ENCODE measurements at regions not wholly inside any gene's neighbourhood (a gene's known extent, or its start where the extent isn't known, plus 50 kb on each side); places are given as distances from the start of the nearest gene placed in this dataset.

GRCh38 chr7:24069751-24070150 is 214.2 kb upstream of the NPY start:
- H3K9me3 ChIP-seq (replicated peaks in 1 of 2; ENCODE audit: control insufficient read depth in 1 of 2, insufficient read depth in 1 of 2, low read length in 2 of 2): peaks cover 0 to 9% of the 10 kb centered on the region in 2 donors
- H3K4me3 ChIP-seq (replicated peaks in 1 of 3; ENCODE audit: low read depth in 2 of 3, low read length in 3 of 3): no peak overlapping the region
- no peak overlapping the region for H3K27ac Mint-ChIP-seq
- no peak overlapping the region for H3K9ac ChIP-seq (ENCODE audit: insufficient read depth, low read length, poor library complexity, severe bottlenecking)
- H3K27me3 ChIP-seq (ENCODE audit: control insufficient read depth in 2 of 2, insufficient read depth in 2 of 2, low read length in 2 of 2): no peaks in the 10 kb centered on the region
- H3K27ac ChIP-seq (ENCODE audit: low read depth in 1 of 2, low read length in 2 of 2): no peak overlapping the region
- no peak overlapping the region for H3K4me2 ChIP-seq (replicated peaks; ENCODE audit: extremely low read depth, low read length, poor library complexity, severe bottlenecking)
- intact Hi-C loops (cut with micrococcal nuclease): no loop called here
- peaks cover 4 to 15% (median 8%) of the 10 kb centered on the region in 7 donors for H3K9me3 Mint-ChIP-seq
- DNase-seq: no peak
- H3K4me3 Mint-ChIP-seq: no peak overlapping the region
- H2AFZ ChIP-seq (ENCODE audit: insufficient read depth, low read depth, low read length, poor library complexity, severe bottlenecking): no peak overlapping the region
- H3K4me1 Mint-ChIP-seq: no peaks in the 10 kb centered on the region
- H4K20me1 ChIP-seq (ENCODE audit: insufficient read depth, low read length): no peaks in the 10 kb centered on the region
- H3K27me3 Mint-ChIP-seq (ENCODE audit: low read depth in 3 of 3): peaks cover 0 to 7% (median 2%) of the 10 kb centered on the region in 3 donors
- no peaks in the 10 kb centered on the region for H3K79me2 ChIP-seq (ENCODE audit: insufficient read depth, low read length)
- H3K4me1 ChIP-seq (ENCODE audit: control insufficient read depth in 1 of 2, insufficient read depth in 2 of 2, low read length in 2 of 2): no peaks in the 10 kb centered on the region
- no peaks in the 10 kb centered on the region for H3K36me3 Mint-ChIP-seq
- no peak for TF ChIP-seq CTCF (IDR thresholded peaks at IDR 0.05)
- H3K36me3 ChIP-seq (replicated peaks in 1 of 2; ENCODE audit: control insufficient read depth in 1 of 2, insufficient read depth in 2 of 2, low read length in 2 of 2): no peaks in the 10 kb centered on the region
- no CpG with 5 or more reads among the region's 3 CpGs for WGBS (ENCODE audit: insufficient coverage)

GRCh38 chr7:24073651-24074420 is 210.2 kb upstream of the NPY start:
- Mint-ChIP-seq H3K4me3 (no peak overlapping the region), H3K9me3 (peaks cover 4 to 12% (median 6%) of the 10 kb centered on the region in 7 donors), H3K4me1 (no peaks in the 10 kb centered on the region), H3K36me3 (no peaks in the 10 kb centered on the region), H3K27me3 (ENCODE audit: low read depth in 3 of 3) (peaks cover 0 to 3% (median 2%) of the 10 kb centered on the region in 3 donors), H3K27ac (no peak overlapping the region)
- H2AFZ ChIP-seq (ENCODE audit: insufficient read depth, low read depth, low read length, poor library complexity, severe bottlenecking): no peak overlapping the region
- WGBS (ENCODE audit: insufficient coverage): 73% methylated on average over 6 of the region's 9 CpGs
- TF ChIP-seq CTCF (IDR thresholded peaks at IDR 0.05): no peak
- H3K36me3 ChIP-seq (replicated peaks in 1 of 2; ENCODE audit: control insufficient read depth in 1 of 2, insufficient read depth in 2 of 2, low read length in 2 of 2): no peaks in the 10 kb centered on the region
- H3K9me3 ChIP-seq (replicated peaks in 1 of 2; ENCODE audit: control insufficient read depth in 1 of 2, insufficient read depth in 1 of 2, low read length in 2 of 2): peaks cover 0 to 5% of the 10 kb centered on the region in 2 donors
- H3K9ac ChIP-seq (ENCODE audit: insufficient read depth, low read length, poor library complexity, severe bottlenecking): no peak overlapping the region
- H3K27me3 ChIP-seq (ENCODE audit: control insufficient read depth in 2 of 2, insufficient read depth in 2 of 2, low read length in 2 of 2): no peaks in the 10 kb centered on the region
- no peaks in the 10 kb centered on the region for H3K4me1 ChIP-seq (ENCODE audit: control insufficient read depth in 1 of 2, insufficient read depth in 2 of 2, low read length in 2 of 2)
- no peak overlapping the region for H3K4me2 ChIP-seq (replicated peaks; ENCODE audit: extremely low read depth, low read length, poor library complexity, severe bottlenecking)
- no peaks in the 10 kb centered on the region for H4K20me1 ChIP-seq (ENCODE audit: insufficient read depth, low read length)
- H3K27ac ChIP-seq (ENCODE audit: low read depth in 1 of 2, low read length in 2 of 2): no peak overlapping the region
- H3K4me3 ChIP-seq (replicated peaks in 1 of 3; ENCODE audit: low read depth in 2 of 3, low read length in 3 of 3): no peak overlapping the region
- no peak for DNase-seq
- intact Hi-C loops (cut with micrococcal nuclease): no loop called here
- H3K79me2 ChIP-seq (ENCODE audit: insufficient read depth, low read length): no peaks in the 10 kb centered on the region
